Stimulated activated CD4-positive, alpha-beta T cell treated with anti-CD3 and anti-CD28 coated beads, Interleukin-12 subunit alpha, Interleukin-12 subunit beta, amount 100 ng/mL, for 24 hours (primary cell): ENCODE measurements at regions not wholly inside any gene's neighbourhood (a gene's known extent, or its start where the extent isn't known, plus 50 kb on each side); places are given as distances from the start of the nearest gene placed in this dataset.

Source experiments
- DNase-seq, 2 experiments: peaks; one replicate each; pipeline ENCODE4 v3.0.0-alpha.2; 2020; ENCODE audit warnings: low read depth in 2 of 2

GRCh38 chr18:71012789-71013188 is 723.9 kb downstream of the SOCS6 start:
- no peak for DNase-seq

- no peak for DNase-seq
Observed at GRCh38 chr18:71011389-71011788, 722.5 kb downstream of the SOCS6 start.

DNA sequence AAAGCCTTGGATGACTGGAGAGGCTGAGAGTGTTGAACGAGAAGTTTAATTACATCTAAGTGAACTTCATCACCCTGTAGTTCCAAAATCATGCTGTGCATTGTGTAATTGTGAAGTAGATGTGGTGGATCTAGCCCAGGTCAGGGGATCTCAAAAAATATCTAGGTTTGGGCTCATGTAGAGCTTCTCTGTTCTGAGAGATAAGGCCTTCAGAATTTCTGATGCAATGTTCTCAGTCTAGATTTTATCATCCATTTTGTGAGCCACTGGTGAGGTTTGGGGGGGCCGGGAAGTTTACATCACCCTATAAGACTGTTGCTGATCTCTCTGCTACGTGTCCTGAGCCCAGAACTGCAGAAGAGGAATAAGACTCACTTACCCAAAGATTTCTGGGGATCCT is 719.4 kb downstream of the SOCS6 start:
- DNase-seq: no peak

GRCh38 chr18:71001597-71001996 is 712.8 kb downstream of the SOCS6 start:
- no peak for DNase-seq

DNA sequence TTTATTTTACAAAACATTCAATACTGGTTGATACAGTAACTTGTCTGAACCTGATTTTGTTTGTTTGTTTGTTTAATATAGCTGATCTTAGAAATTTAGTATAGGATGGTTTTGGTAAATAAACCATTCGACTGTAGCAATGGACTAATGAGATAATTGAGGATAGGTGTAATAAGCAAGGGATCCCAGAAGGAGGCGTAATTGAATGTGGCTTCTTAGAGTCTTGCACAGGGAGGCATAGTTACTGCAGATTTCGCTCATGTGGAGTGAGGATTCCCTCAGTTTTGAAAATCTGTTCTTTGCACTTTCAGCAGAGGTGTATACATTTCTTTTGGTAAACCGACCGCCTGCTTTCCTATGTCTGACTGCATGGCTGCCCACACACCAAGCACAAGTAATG is 709.6 kb downstream of the SOCS6 start:
- no peak for DNase-seq

DNA sequence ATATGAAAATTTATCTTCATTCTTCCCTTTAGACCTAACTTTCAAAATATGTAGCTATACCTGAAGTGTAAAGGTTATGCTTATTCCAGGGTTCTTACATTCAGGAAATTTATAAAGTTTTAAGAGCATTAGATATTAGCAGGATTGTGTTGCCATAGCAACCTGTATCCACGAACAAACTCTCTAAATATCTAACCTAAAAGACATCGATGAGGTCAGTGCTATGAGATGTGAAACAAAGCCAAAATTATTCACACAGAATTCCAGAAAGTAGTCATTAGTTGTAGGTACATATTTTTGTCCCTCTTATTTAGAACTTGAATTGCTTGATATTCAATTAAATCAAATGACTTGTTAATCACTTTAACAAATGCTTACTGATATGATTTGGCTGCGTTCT is 705.3 kb downstream of the SOCS6 start:
- DNase-seq: no peak

DNA sequence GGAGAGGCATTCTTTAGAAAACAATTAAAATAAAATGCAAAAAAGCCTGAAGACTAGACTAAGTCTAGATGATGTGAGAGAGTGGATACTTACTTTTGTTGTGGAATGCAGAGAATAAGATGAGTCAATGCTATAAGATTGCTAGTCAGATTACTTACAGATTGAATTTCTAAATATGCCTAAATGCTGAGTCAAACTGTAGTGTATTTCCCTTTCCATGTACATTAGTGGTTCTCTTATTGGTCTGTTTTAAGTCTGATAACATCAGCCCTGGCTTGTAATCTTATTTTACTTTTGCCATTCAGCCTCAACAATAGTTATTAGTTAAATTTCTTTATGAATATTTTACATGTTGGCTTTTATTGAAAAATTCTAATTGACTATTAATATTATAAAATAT is 702.7 kb downstream of the SOCS6 start:
- DNase-seq: no peak

DNA sequence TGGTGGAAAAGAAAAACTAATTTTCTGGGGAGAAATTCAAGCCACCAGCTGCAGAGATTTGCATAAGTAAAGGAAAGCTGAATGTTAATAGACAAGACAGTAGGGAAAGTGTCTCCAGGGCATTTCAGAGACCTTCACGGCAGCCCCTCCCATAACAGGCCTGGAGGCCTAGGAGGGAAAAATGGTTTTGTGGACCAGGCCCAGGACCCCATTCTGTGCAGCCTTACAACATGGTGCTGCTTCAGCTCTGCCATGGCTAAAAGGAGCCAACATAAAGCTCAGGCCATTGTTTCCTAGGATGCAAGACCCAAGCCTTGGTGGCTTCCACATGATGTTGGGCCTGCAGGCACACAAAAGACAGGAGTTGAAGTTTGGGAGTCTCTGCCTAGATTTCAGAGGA is 697.1 kb downstream of the SOCS6 start:
- DNase-seq: no peak

- DNase-seq: no peak
Observed at GRCh38 chr18:70982292-70982691, 693.4 kb downstream of the SOCS6 start.

GRCh38 chr18:70981400-70982140 is 692.7 kb downstream of the SOCS6 start:
- no peak for DNase-seq

DNA sequence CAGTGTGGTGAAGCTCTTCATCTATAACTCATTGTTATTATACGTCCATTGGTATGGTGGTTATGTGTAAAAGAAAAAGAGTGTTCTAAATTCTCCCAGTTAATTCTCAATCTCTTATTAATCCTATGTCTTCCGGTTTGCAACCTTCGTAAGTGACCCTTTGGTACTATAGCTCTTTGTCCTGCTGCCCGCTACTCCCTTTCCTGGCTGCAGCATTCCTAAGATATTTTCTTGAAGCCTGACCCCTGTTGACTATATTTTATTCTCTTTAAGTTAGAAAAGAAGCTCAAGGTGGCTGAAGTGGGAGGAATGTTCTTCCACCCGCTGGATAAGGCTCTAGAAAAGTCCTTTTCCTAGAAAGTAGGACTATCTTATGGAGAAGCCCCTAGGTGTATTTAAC is 684.8 kb downstream of the SOCS6 start:
- no peak for DNase-seq

GRCh38 chr18:70966419-70966818 is 677.6 kb downstream of the SOCS6 start:
- no peak for DNase-seq

DNA sequence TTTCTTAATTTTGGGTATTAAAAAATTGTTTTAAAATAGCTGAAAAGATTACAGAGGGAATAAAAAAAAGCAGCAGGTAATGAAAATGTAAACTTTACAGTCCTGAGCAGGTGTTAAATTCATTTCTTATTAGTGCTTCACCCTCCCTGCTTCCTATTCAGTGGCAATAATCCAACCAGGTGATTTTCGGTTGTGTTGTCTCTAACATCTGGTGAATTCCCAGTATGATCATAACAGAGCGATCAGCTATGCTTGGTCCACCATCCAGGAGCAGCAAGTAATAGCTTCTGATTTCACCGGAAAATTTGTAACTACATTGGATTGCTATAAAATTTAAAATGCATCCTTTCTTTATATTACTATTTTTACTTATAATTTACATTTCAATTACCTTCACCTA is 673.1 kb downstream of the SOCS6 start:
- DNase-seq: no peak

GRCh38 chr18:70956554-70956953 is 667.7 kb downstream of the SOCS6 start:
- DNase-seq: no peak

- no peak for DNase-seq
Observed at GRCh38 chr18:70936160-70936559, 647.3 kb downstream of the SOCS6 start.

GRCh38 chr18:70931942-70932814 is 643.3 kb downstream of the SOCS6 start:
- no peak for DNase-seq

- DNase-seq: no peak
Observed at GRCh38 chr18:70920840-70921374, 632.1 kb downstream of the SOCS6 start.

DNA sequence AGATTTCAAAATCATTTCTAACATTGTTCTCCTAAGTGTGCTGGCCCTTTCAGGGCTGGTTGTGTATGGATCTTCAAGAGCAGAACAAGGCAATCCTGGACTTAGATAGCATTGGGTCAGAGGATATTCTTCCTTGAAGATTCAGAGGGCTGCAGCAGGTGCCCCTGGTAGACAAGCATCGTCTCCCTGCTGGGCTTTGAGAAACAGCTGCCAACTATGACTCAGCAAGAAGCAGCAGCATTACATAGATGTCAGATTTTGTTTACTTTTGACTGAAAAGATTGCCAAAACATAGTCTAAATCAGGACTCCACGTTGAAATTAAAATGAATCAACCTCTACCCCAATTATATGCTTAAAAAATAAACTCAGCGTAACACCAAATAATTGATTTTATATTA is 618.8 kb downstream of the SOCS6 start:
- no peak for DNase-seq

DNA sequence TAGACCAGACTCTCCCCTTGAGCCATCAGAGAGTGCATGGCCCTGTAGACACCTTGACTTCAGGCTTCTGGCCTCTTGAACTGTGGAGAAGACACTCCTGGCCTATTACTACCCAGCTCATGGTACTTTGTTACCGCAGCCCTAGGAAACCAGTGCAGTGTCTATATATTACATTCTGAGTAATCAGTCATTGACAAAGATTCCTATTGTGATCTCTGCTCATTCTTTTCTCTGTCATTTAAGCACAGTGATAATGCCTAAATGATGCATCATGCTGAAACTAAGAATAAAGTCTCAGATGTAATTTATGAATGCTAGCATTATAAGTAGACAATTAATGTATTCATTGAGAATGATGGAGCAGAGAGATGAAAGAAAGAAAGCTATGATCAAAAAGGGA is 603.5 kb downstream of the SOCS6 start:
- no peak for DNase-seq

GRCh38 chr18:70870292-70870691 is 581.4 kb downstream of the SOCS6 start:
- no peak for DNase-seq

GRCh38 chr18:70848329-70848728 is 559.5 kb downstream of the SOCS6 start:
- no peak for DNase-seq

- no peak for DNase-seq
Observed at GRCh38 chr18:70840649-70841048, 551.8 kb downstream of the SOCS6 start.

DNA sequence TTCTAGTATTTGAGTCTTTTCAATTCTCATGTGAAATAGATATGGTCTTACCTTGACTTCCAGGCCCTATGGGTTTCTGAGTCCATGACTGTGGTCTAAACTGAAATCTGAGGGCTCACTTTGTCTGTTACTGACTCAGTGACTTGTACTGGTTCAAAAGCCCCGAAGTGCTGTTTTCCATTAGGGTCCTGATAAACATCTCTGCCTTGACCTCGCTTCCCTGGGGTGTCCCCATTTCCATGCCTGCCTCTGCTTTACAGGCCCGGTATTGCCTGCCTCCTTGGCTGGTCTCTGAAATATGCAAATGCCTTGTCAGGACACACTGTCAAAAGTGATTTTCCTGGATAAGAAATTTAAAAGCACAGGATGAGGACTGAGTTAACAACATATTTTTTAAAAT is 538.8 kb downstream of the SOCS6 start:
- no peak for DNase-seq
